NCI-H748 treated with DMSO at 0.1 percent for 48 hours (cell line): ENCODE measurements at regions not wholly inside any gene's neighbourhood (a gene's known extent, or its start where the extent isn't known, plus 50 kb on each side); places are given as distances from the start of the nearest gene placed in this dataset.
"Not testable (repeated sequence)": the region's sequence is repeated elsewhere in the genome, so short reads cannot be mapped to it uniquely, and the experiment has no call there.

ENCODE experiments used
- DNase-seq: peaks from one replicate; lab custom pipeline; 2025; lab: John Stamatoyannopoulos, UW

GRCh38 chr12:131520553-131520952, 190.3 kb upstream of the SFSWAP start:
- not testable (repeated sequence) for DNase-seq

- DNase-seq, result no peak
Observed at GRCh38 chr12:131521326-131521725, 189.6 kb upstream of the SFSWAP start.

- DNase-seq, result no peak
Observed at GRCh38 chr12:131525795-131526508, 184.9 kb upstream of the SFSWAP start.

- no peak for DNase-seq
Observed at GRCh38 chr12:131527092-131527491, 183.8 kb upstream of the SFSWAP start.

GRCh38 chr12:131527736-131528135, 183.2 kb upstream of the SFSWAP start:
- DNase-seq, result no peak

- DNase-seq, result no peak
Observed at GRCh38 chr12:131528144-131528543, 182.7 kb upstream of the SFSWAP start.

- DNase-seq, result no peak
Observed at GRCh38 chr12:131528667-131529066, 182.2 kb upstream of the SFSWAP start.

GRCh38 chr12:131529196-131530040, 181.5 kb upstream of the SFSWAP start:
- DNase-seq, result no peak

GRCh38 chr12:131530041-131530332, 180.9 kb upstream of the SFSWAP start:
- no peak for DNase-seq

- no peak for DNase-seq
Observed at GRCh38 chr12:131530422-131530821, 180.5 kb upstream of the SFSWAP start.

GRCh38 chr12:131533139-131533538, 177.8 kb upstream of the SFSWAP start:
- DNase-seq, result no peak

GRCh38 chr12:131535779-131536178, 175.1 kb upstream of the SFSWAP start:
- no peak for DNase-seq

- DNase-seq, result no peak
Observed at GRCh38 chr12:131536337-131536736, 174.6 kb upstream of the SFSWAP start.

- DNase-seq, result no peak
Observed at GRCh38 chr12:131536766-131537165, 174.1 kb upstream of the SFSWAP start.

- no peak for DNase-seq
Observed at GRCh38 chr12:131537267-131537958, 173.5 kb upstream of the SFSWAP start.

GRCh38 chr12:131539381-131539780, 171.5 kb upstream of the SFSWAP start:
- no peak for DNase-seq

GRCh38 chr12:131540138-131540623, 170.7 kb upstream of the SFSWAP start:
- DNase-seq, result no peak

GRCh38 chr12:131541512-131541911, 169.4 kb upstream of the SFSWAP start:
- not testable (repeated sequence) for DNase-seq

- DNase-seq, result no peak
Observed at GRCh38 chr12:131542351-131542750, 168.5 kb upstream of the SFSWAP start.

- DNase-seq, result no peak
Observed at GRCh38 chr12:131543040-131543439, 167.8 kb upstream of the SFSWAP start.

GRCh38 chr12:131547555-131547954, 163.3 kb upstream of the SFSWAP start:
- DNase-seq, result no peak

GRCh38 chr12:131550121-131550520, 160.8 kb upstream of the SFSWAP start:
- no peak for DNase-seq
